Smooth muscle cell (in vitro differentiated cells): ENCODE measurements at regions not wholly inside any gene's neighbourhood (a gene's known extent, or its start where the extent isn't known, plus 50 kb on each side); places are given as distances from the start of the nearest gene placed in this dataset.

Experiments
- DNase-seq: peaks from one replicate; lab custom pipeline; 2025; ENCODE audit not compliant: unreplicated experiment; lab: John Stamatoyannopoulos, UW
- H2AFZ ChIP-seq: fragments of 200-600 bp; sonication (generic); 2 replicates; pipeline ENCODE4 v1.6.0; 2016; ENCODE audit warnings: antibody characterized with exemption, low read depth, mild to moderate bottlenecking
- H3F3A ChIP-seq: fragments of 200-600 bp; sonication (generic); 2 replicates; pipeline ENCODE4 v1.6.0; 2017; ENCODE audit warnings: antibody characterized with exemption, low read depth
- H3K27ac ChIP-seq: fragments of 200-600 bp; sonication (generic); 2 replicates; pipeline ENCODE4 v1.5.1; 2016; ENCODE audit warnings: low read depth, mild to moderate bottlenecking
- H3K27me3 ChIP-seq: fragments of 200-600 bp; sonication (generic); 2 replicates; pipeline ENCODE4 v1.6.1; 2016; ENCODE audit warnings: low read depth, mild to moderate bottlenecking
- H3K36me3 ChIP-seq: fragments of 200-600 bp; sonication (generic); 2 replicates; pipeline ENCODE4 v1.5.1; 2016; ENCODE audit warnings: low read depth
- H3K4me1 ChIP-seq: fragments of 200-600 bp; sonication (generic); 2 replicates; pipeline ENCODE4 v1.5.1; 2016; ENCODE audit warnings: low read depth
- H3K4me2 ChIP-seq: fragments of 200-600 bp; sonication (generic); 2 replicates; pipeline ENCODE4 v1.6.0; 2016; ENCODE audit warnings: mild to moderate bottlenecking
- H3K4me3 ChIP-seq: fragments of 200-600 bp; sonication (generic); 2 replicates; pipeline ENCODE4 v1.5.1; 2016; ENCODE audit warnings: mild to moderate bottlenecking
- H3K79me2 ChIP-seq: fragments of 200-600 bp; sonication (generic); 2 replicates; pipeline ENCODE4 v1.6.0; 2016; ENCODE audit warnings: low read depth, mild to moderate bottlenecking
- H3K9ac ChIP-seq: fragments of 200-600 bp; sonication (generic); 2 replicates; pipeline ENCODE4 v1.6.0; 2016; ENCODE audit warnings: low read depth
- H3K9me3 ChIP-seq: fragments of 200-600 bp; sonication (generic); replicated peaks from 2 replicates; pipeline ENCODE4 v1.5.1; 2016; ENCODE audit warnings: low read depth
- H4K20me1 ChIP-seq: fragments of 200-600 bp; sonication (generic); 2 replicates; pipeline ENCODE4 v1.6.0; 2016; ENCODE audit warnings: low read depth
- CTCF ChIP-seq: fragments of 200-600 bp; sonication (generic); IDR thresholded peaks from 2 replicates; pipeline ENCODE4 v1.5.1; 2017; ENCODE audit warnings: borderline replicate concordance, mild to moderate bottlenecking, antibody characterized with exemption; ENCODE audit not compliant: insufficient read depth, poor library complexity, severe bottlenecking
- WGBS: methylation state at CpG from one replicate; pipeline ENCODE4 v1.1.7; 2016; ENCODE audit warnings: low lambda C conversion rate; 5-methylcytosine and 5-hydroxymethylcytosine counted together

- 66% methylated on average over 6 of the region's 6 CpGs for WGBS
- H3K27me3 ChIP-seq: peaks cover 14% of the 10 kb centered on the region
- H3K9me3 ChIP-seq: no peaks in the 10 kb centered on the region
- H3K9ac ChIP-seq: no peak overlapping the region
- peaks cover 6% of the 10 kb centered on the region for H3F3A ChIP-seq
- H3K4me1 ChIP-seq: peaks cover 8% of the 10 kb centered on the region
- peak overlapping the region; percentile 11 for H3K4me2 ChIP-seq
- no peak for DNase-seq
- H3K79me2 ChIP-seq: no peaks in the 10 kb centered on the region
- TF ChIP-seq CTCF: no peak
- H3K36me3 ChIP-seq: no peaks in the 10 kb centered on the region
- no peak overlapping the region for H3K4me3 ChIP-seq
- no peaks in the 10 kb centered on the region for H4K20me1 ChIP-seq
- no peak overlapping the region for H2AFZ ChIP-seq
- no peak overlapping the region for H3K27ac ChIP-seq
Observed at GRCh38 chr2:133755480-133756300, 187.4 kb upstream of the NCKAP5 start.

GRCh38 chr2:133756833-133757232, 188.6 kb upstream of the NCKAP5 start:
- H3K36me3 ChIP-seq: no peaks in the 10 kb centered on the region
- H3K4me1 ChIP-seq: peaks cover 8% of the 10 kb centered on the region
- no peak overlapping the region for H3K9ac ChIP-seq
- H2AFZ ChIP-seq: no peak overlapping the region
- no peaks in the 10 kb centered on the region for H3K9me3 ChIP-seq
- H3K4me2 ChIP-seq: no peak overlapping the region
- H3K27me3 ChIP-seq: peaks cover 3% of the 10 kb centered on the region
- 97% methylated on average over 1 of the region's 1 CpG for WGBS
- H3K79me2 ChIP-seq: no peaks in the 10 kb centered on the region
- DNase-seq: no peak
- H3F3A ChIP-seq: peaks cover 7% of the 10 kb centered on the region
- no peaks in the 10 kb centered on the region for H4K20me1 ChIP-seq
- no peak overlapping the region for H3K27ac ChIP-seq
- no peak overlapping the region for H3K4me3 ChIP-seq
- no peak for TF ChIP-seq CTCF

- H3K36me3 ChIP-seq: no peaks in the 10 kb centered on the region
- 31% methylated on average over 3 of the region's 3 CpGs for WGBS
- no peaks in the 10 kb centered on the region for H4K20me1 ChIP-seq
- H3K4me2 ChIP-seq: peak overlapping the region; percentile 56
- TF ChIP-seq CTCF: no peak
- H3K27ac ChIP-seq: peak overlapping the region; percentile 78
- no peak overlapping the region for H2AFZ ChIP-seq
- no peak overlapping the region for H3K4me3 ChIP-seq
- H3K9me3 ChIP-seq: no peaks in the 10 kb centered on the region
- H3F3A ChIP-seq: peaks cover 7% of the 10 kb centered on the region
- peaks cover 7% of the 10 kb centered on the region for H3K4me1 ChIP-seq
- no peaks in the 10 kb centered on the region for H3K79me2 ChIP-seq
- no peaks in the 10 kb centered on the region for H3K27me3 ChIP-seq
- no peak for DNase-seq
- no peak overlapping the region for H3K9ac ChIP-seq
Observed at GRCh38 chr2:133760376-133760775, 192.1 kb upstream of the NCKAP5 start.

- H3F3A ChIP-seq: peaks cover 1% of the 10 kb centered on the region
- no peak for TF ChIP-seq CTCF
- H3K4me1 ChIP-seq: no peaks in the 10 kb centered on the region
- no peak overlapping the region for H3K9ac ChIP-seq
- H3K27ac ChIP-seq: no peak overlapping the region
- H4K20me1 ChIP-seq: no peaks in the 10 kb centered on the region
- 65% methylated on average over 2 of the region's 2 CpGs for WGBS
- H3K79me2 ChIP-seq: no peaks in the 10 kb centered on the region
- no peaks in the 10 kb centered on the region for H3K9me3 ChIP-seq
- DNase-seq: no peak
- H3K36me3 ChIP-seq: no peaks in the 10 kb centered on the region
- no peak overlapping the region for H3K4me2 ChIP-seq
- H3K27me3 ChIP-seq: no peaks in the 10 kb centered on the region
- H2AFZ ChIP-seq: no peak overlapping the region
- no peak overlapping the region for H3K4me3 ChIP-seq
Observed at GRCh38 chr2:133765658-133766057, 197.4 kb upstream of the NCKAP5 start.
